Kidney epithelial cell (primary cell): ENCODE measurements at regions not wholly inside any gene's neighbourhood (a gene's known extent, or its start where the extent isn't known, plus 50 kb on each side); places are given as distances from the start of the nearest gene placed in this dataset.

Experiments
- DNase-seq: peaks from one replicate; pipeline ENCODE4 v3.0.0-alpha.2; 2010; ENCODE audit warnings: low read depth
- H3K27me3 ChIP-seq: 2 replicates; pipeline ENCODE4 v1.6.0; 2011; ENCODE audit warnings: low read length; ENCODE audit not compliant: control insufficient read depth, insufficient read depth
- H3K36me3 ChIP-seq: 2 replicates; pipeline ENCODE4 v1.5.1; 2011; ENCODE audit warnings: low read length; ENCODE audit not compliant: control insufficient read depth, insufficient read depth
- H3K4me3 ChIP-seq: 2 replicates; pipeline ENCODE4 v1.5.1; 2011; ENCODE audit warnings: low read depth, mild to moderate bottlenecking, control low read depth, low read length
- CTCF ChIP-seq: IDR thresholded peaks from 2 replicates; pipeline ENCODE4 v1.5.1; 2011; ENCODE audit warnings: mild to moderate bottlenecking, moderate library complexity, low read length, control low read depth, inconsistent platforms; ENCODE audit not compliant: insufficient read depth, poor library complexity, severe bottlenecking

DNA sequence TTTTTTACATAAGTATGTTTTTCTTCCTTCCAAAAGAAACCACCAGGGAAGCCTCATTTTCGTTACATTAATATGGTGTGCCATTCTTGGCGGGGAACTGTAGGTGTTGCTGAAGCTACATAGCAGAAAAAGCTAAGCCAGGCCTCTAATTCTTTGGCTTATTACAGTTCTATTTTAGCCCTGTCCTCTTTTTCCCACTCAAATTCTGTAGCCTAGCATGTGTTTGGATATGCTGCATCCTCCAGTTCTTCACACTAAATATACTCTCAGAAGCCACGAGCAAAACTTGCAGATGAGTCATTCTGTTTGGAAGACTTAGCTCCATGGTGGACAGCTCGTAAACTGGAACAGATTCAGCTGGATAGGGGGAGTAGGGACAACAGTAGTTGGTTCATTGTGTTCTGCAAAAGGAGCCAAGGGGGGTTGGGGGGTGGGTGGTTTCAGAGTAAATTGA, 369.4 kb downstream of the TMEM161B start:
- TF ChIP-seq CTCF: no peak
- H3K36me3 ChIP-seq: no peaks in the 10 kb centered on the region
- no peak overlapping the region for H3K4me3 ChIP-seq
- no peak for DNase-seq
- no peaks in the 10 kb centered on the region for H3K27me3 ChIP-seq

DNA sequence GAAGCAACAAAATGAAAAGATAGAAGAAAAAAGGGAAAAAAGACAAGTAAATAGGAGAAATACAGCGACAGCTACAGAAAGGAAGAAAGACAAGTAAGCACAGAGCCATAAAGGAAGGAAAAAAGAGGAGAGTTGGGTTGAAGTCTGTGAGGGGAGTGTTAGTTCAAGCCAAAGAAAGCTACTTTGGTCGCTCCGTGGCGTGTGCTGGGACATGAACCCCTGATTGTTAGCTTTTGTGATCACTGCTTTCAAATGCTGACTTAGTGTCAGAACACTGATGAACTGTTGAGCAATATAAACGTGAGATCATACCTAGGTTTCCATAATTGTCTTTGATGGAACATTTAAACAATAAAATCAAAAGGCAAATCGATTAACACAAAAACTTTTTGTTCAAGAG, 370.1 kb downstream of the TMEM161B start:
- no peak for TF ChIP-seq CTCF
- Histone ChIP-seq H3K36me3 (no peaks in the 10 kb centered on the region), H3K27me3 (no peaks in the 10 kb centered on the region), H3K4me3 (no peak overlapping the region)
- DNase-seq: no peak

DNA sequence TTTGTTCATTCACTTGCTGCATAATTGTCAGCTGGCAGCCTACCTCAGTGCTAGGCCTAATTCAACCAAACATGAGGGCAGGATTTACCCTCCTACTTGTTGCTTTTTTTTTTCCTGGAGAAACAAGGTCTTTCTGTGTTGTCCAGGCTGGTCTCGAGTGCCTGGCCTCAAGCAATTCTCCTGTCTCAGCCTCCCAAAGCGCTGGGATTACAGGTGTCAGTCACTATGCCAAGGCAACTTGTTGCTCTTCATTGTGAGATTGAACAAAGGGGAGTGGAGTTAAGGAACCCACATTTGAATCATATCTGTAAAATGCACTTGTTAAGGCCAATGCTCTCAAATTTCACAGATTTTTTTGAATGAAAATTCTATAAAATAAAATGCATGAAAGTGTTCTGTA, 380.5 kb downstream of the TMEM161B start:
- no peaks in the 10 kb centered on the region for H3K36me3 ChIP-seq
- TF ChIP-seq CTCF: no peak

GRCh38 chr5:87887247-87887646, 381.4 kb downstream of the TMEM161B start:
- DNase-seq: no peak
- no peaks in the 10 kb centered on the region for H3K36me3 ChIP-seq
- TF ChIP-seq CTCF: no peak
- H3K27me3 ChIP-seq: no peaks in the 10 kb centered on the region
- no peak overlapping the region for H3K4me3 ChIP-seq

More for the DNA sequence above, 380.5 kb downstream of the TMEM161B start:
- Histone ChIP-seq H3K27me3 (no peaks in the 10 kb centered on the region), H3K4me3 (no peak overlapping the region)
- no peak for DNase-seq

- no peaks in the 10 kb centered on the region for H3K27me3 ChIP-seq
- no peaks in the 10 kb centered on the region for H3K36me3 ChIP-seq
- H3K4me3 ChIP-seq: no peak overlapping the region
- no peak for TF ChIP-seq CTCF
- DNase-seq: no peak
Observed at GRCh38 chr5:87886164-87886563, 382.5 kb downstream of the TMEM161B start.

DNA sequence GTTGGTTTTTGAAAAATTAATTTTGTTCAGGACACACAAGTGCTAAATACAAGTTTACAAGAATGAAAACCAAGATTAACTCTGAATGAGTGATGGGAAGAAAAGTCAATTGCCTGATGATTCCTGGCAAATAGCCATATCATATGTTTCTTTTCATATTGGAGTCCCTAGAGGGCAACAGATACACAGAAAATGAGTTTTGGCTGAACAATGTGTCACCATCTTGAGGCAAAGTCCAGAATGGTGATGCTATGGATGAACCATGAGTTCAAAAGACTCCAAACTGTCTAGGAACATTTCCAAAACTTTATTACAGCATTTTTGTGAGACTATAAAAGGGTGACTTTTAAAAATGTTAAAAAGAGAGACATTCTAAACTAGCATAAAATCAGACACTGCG, 382.9 kb downstream of the TMEM161B start:
- no peak for TF ChIP-seq CTCF
- H3K36me3 ChIP-seq: no peaks in the 10 kb centered on the region
- no peak for DNase-seq

More for the DNA sequence above, 382.9 kb downstream of the TMEM161B start:
- Histone ChIP-seq H3K27me3 (no peaks in the 10 kb centered on the region), H3K4me3 (no peak overlapping the region)
